ENCODE measurements at regions not wholly inside any gene's neighbourhood (a gene's known extent, or its start where the extent isn't known, plus 50 kb on each side); places are given as distances from the start of the nearest gene placed in this dataset.

GRCh38 chr13:58630794-58631193 lies 999.2 kb downstream of the PCDH17 start:
- H3K79me2 ChIP-seq (ENCODE audit: low read depth) = no peaks in the 10 kb centered on the region
- no peaks in the 10 kb centered on the region for H3K9me3 ChIP-seq (ENCODE audit: insufficient read depth, low read depth)
- CTCF ChIA-PET = no interaction called here

GRCh38 chr13:58633226-58633625 lies 1001.7 kb downstream of the PCDH17 start:
- Histone ChIP-seq H3K4me2 (no peak overlapping the region), H3K27ac (no peak overlapping the region), H4K20me1 (ENCODE audit: insufficient read depth) (no peaks in the 10 kb centered on the region), H3K79me2 (ENCODE audit: low read depth) (no peaks in the 10 kb centered on the region), H3K9me2 (ENCODE audit: insufficient read depth) (no peaks in the 10 kb centered on the region), H3F3A (ENCODE audit: insufficient read depth, low read depth) (no peaks in the 10 kb centered on the region), H3K27me3 (ENCODE audit: insufficient read depth, low read depth) (no peaks in the 10 kb centered on the region), H3K9me3 (ENCODE audit: insufficient read depth, low read depth) (no peaks in the 10 kb centered on the region), H3K4me3 (no peak overlapping the region), H2AFZ (no peak overlapping the region), H3K36me3 (ENCODE audit: low read depth) (no peaks in the 10 kb centered on the region), H3K4me1 (replicated peaks; ENCODE audit: insufficient read depth) (no peaks in the 10 kb centered on the region)
- CTCF ChIA-PET = no interaction called here
- POLR2A ChIA-PET (ENCODE audit: unreplicated experiment) = no interaction called here
- no peak for DNase-seq
- TF ChIP-seq EZH2 (IDR thresholded peaks at IDR 0.05; ENCODE audit: low read depth) (no peak), CTCF (conservative IDR thresholded peaks at IDR 0.05) (no peak)
- BruUV-seq (replicated peaks) = no TSS peak
- intact Hi-C loops (cut with micrococcal nuclease; ENCODE audit: unreplicated experiment) = no loop called here

More at GRCh38 chr13:58630794-58631193, 999.2 kb downstream of the PCDH17 start:
- Histone ChIP-seq H3K4me3 (no peak overlapping the region), H3K4me1 (replicated peaks; ENCODE audit: insufficient read depth) (no peaks in the 10 kb centered on the region), H3K9me2 (ENCODE audit: insufficient read depth) (no peaks in the 10 kb centered on the region), H3K27ac (no peak overlapping the region), H3K4me2 (no peak overlapping the region), H4K20me1 (ENCODE audit: insufficient read depth) (no peaks in the 10 kb centered on the region), H2AFZ (no peak overlapping the region), H3F3A (ENCODE audit: insufficient read depth, low read depth) (no peaks in the 10 kb centered on the region), H3K27me3 (ENCODE audit: insufficient read depth, low read depth) (no peaks in the 10 kb centered on the region), H3K36me3 (ENCODE audit: low read depth) (no peaks in the 10 kb centered on the region)
- no TSS peak for BruUV-seq (replicated peaks)
- intact Hi-C loops (cut with micrococcal nuclease; ENCODE audit: unreplicated experiment) = no loop called here
- TF ChIP-seq EZH2 (IDR thresholded peaks at IDR 0.05; ENCODE audit: low read depth) = no peak
- POLR2A ChIA-PET (ENCODE audit: unreplicated experiment) = no interaction called here
- no peak for DNase-seq

GRCh38 chr13:58655086-58655485 lies 1023.5 kb downstream of the PCDH17 start:
- Histone ChIP-seq H3K4me1 (replicated peaks; ENCODE audit: insufficient read depth) (no peaks in the 10 kb centered on the region), H4K20me1 (ENCODE audit: insufficient read depth) (no peaks in the 10 kb centered on the region), H3K79me2 (ENCODE audit: low read depth) (no peaks in the 10 kb centered on the region), H3K4me3 (no peak overlapping the region), H3K27ac (no peak overlapping the region), H3K9me2 (ENCODE audit: insufficient read depth) (no peaks in the 10 kb centered on the region), H3K27me3 (ENCODE audit: insufficient read depth, low read depth) (no peaks in the 10 kb centered on the region), H3K4me2 (no peak overlapping the region), H3K36me3 (ENCODE audit: low read depth) (no peaks in the 10 kb centered on the region), H3F3A (ENCODE audit: insufficient read depth, low read depth) (no peaks in the 10 kb centered on the region), H2AFZ (no peak overlapping the region), H3K9me3 (ENCODE audit: insufficient read depth, low read depth) (no peaks in the 10 kb centered on the region)
- CTCF ChIA-PET = no interaction called here
- intact Hi-C loops (cut with micrococcal nuclease; ENCODE audit: unreplicated experiment) = no loop called here
- POLR2A ChIA-PET (ENCODE audit: unreplicated experiment) = no interaction called here
- no peak for DNase-seq
- BruUV-seq (replicated peaks) = no TSS peak
- TF ChIP-seq CTCF (conservative IDR thresholded peaks at IDR 0.05) = no peak
- no peak for TF ChIP-seq EZH2 (IDR thresholded peaks at IDR 0.05; ENCODE audit: low read depth)

- Histone ChIP-seq H3K4me2 (no peak overlapping the region), H3K9me3 (ENCODE audit: insufficient read depth, low read depth) (no peaks in the 10 kb centered on the region), H3K4me3 (no peak overlapping the region), H3K36me3 (ENCODE audit: low read depth) (no peaks in the 10 kb centered on the region), H4K20me1 (ENCODE audit: insufficient read depth) (no peaks in the 10 kb centered on the region; the same call in 1 of the 2 replicates), H3K27ac (no peak overlapping the region), H3K9me2 (ENCODE audit: insufficient read depth) (no peaks in the 10 kb centered on the region), H3K27me3 (ENCODE audit: insufficient read depth, low read depth) (no peaks in the 10 kb centered on the region), H2AFZ (no peak overlapping the region), H3K4me1 (replicated peaks; ENCODE audit: insufficient read depth) (no peaks in the 10 kb centered on the region), H3K79me2 (ENCODE audit: low read depth) (no peaks in the 10 kb centered on the region), H3F3A (ENCODE audit: insufficient read depth, low read depth) (no peaks in the 10 kb centered on the region)
- no TSS peak for BruUV-seq (replicated peaks)
- intact Hi-C loops (cut with micrococcal nuclease; ENCODE audit: unreplicated experiment) = no loop called here
- CTCF ChIA-PET = no interaction called here
- no peak for TF ChIP-seq CTCF (conservative IDR thresholded peaks at IDR 0.05)
- TF ChIP-seq EZH2 (IDR thresholded peaks at IDR 0.05; ENCODE audit: low read depth) = no peak
- POLR2A ChIA-PET (ENCODE audit: unreplicated experiment) = no interaction called here
- DNase-seq = no peak
These were observed 1029.3 kb downstream of the PCDH17 start for GRCh38 chr13:58660826-58661225.
